Upper lobe of left lung (tissue), 4 donors: ENCODE measurements at regions not wholly inside any gene's neighbourhood (a gene's known extent, or its start where the extent isn't known, plus 50 kb on each side); places are given as distances from the start of the nearest gene placed in this dataset.

Source experiments
- EP300 ChIP-seq, 4 donors: sonication (generic); formaldehyde crosslinking; IDR thresholded peaks; one replicate each; pipeline ENCODE4 v1.5.1; 2017; ENCODE audit warnings: antibody characterized with exemption in 4 of 4, control low read depth in 2 of 4
- POLR2A ChIP-seq, 4 donors: fragments of 450-650 bp; IDR thresholded peaks; one replicate each; pipeline ENCODE4 v1.5.1; 2016 to 2017; ENCODE audit warnings: antibody characterized with exemption in 4 of 4, mild to moderate bottlenecking in 2 of 4
- POLR2AphosphoS5 ChIP-seq, 2 donors: sonication (generic); formaldehyde crosslinking; IDR thresholded peaks; one replicate each; pipeline ENCODE4 v1.5.1; 2017; ENCODE audit warnings: antibody characterized with exemption in 2 of 2
- TF ChIP-seq, protein P1 (sequence below), 6 experiments: fragments of 450-650 bp in 4 of 6; fragments of 200-600 bp in 2 of 6; sonication (generic) in 2 of 6; IDR thresholded peaks; one replicate each; pipeline ENCODE4 v1.5.1; 2016 to 2019; ENCODE audit warnings: antibody characterized with exemption in 6 of 6

DNA sequence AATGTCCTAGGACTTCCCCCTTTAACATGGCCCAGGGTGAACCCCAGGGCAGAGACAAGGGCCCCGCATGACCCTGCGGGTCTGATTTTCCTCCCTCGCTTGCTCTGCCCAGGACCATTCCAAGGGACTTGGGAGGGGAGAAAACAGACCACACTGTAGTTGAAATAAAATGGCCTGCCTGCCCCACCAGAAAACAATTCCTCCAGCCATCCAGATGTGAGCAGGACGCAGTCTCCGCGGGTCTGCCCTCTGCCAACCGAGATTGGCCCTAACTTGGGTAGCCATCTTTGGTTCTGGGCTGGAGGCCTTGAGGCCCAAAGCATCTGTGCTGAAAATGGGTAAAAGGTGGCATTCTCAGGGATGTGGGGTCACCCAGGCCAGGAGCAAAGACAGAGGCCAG, 75.5 kb downstream of the RFLNA start:
- TF ChIP-seq, protein P1, sequence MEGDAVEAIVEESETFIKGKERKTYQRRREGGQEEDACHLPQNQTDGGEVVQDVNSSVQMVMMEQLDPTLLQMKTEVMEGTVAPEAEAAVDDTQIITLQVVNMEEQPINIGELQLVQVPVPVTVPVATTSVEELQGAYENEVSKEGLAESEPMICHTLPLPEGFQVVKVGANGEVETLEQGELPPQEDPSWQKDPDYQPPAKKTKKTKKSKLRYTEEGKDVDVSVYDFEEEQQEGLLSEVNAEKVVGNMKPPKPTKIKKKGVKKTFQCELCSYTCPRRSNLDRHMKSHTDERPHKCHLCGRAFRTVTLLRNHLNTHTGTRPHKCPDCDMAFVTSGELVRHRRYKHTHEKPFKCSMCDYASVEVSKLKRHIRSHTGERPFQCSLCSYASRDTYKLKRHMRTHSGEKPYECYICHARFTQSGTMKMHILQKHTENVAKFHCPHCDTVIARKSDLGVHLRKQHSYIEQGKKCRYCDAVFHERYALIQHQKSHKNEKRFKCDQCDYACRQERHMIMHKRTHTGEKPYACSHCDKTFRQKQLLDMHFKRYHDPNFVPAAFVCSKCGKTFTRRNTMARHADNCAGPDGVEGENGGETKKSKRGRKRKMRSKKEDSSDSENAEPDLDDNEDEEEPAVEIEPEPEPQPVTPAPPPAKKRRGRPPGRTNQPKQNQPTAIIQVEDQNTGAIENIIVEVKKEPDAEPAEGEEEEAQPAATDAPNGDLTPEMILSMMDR (IDR thresholded peaks at IDR 0.05) = no peak
- no peak for TF ChIP-seq POLR2A (IDR thresholded peaks at IDR 0.05)
- no peak for TF ChIP-seq EP300 (IDR thresholded peaks at IDR 0.05)
- TF ChIP-seq POLR2AphosphoS5 (IDR thresholded peaks at IDR 0.05) = no peak
